Embryonic facial prominence (tissue), 1 donor: ENCODE measurements at regions not wholly inside any gene's neighbourhood (a gene's known extent, or its start where the extent isn't known, plus 50 kb on each side); places are given as distances from the start of the nearest gene placed in this dataset.

Experiments used
- DNase-seq: peaks from one replicate; pipeline ENCODE4 v3.0.0-alpha.2; 2016; ENCODE audit errors: extremely low spot score

- DNase-seq, result no peak
Observed at GRCh38 chr1:88133991-88134390, 550.1 kb upstream of the PKN2 start.

- no peak for DNase-seq
Observed at GRCh38 chr1:88134983-88135921, 548.8 kb upstream of the PKN2 start.

GRCh38 chr1:88139633-88140032, 544.4 kb upstream of the PKN2 start:
- DNase-seq, result no peak

GRCh38 chr1:88140325-88140724, 543.7 kb upstream of the PKN2 start:
- DNase-seq, result no peak

GRCh38 chr1:88141499-88142074, 542.5 kb upstream of the PKN2 start:
- DNase-seq, result no peak

GRCh38 chr1:88145752-88146151, 538.3 kb upstream of the PKN2 start:
- DNase-seq, result no peak

- no peak for DNase-seq
Observed at GRCh38 chr1:88149686-88150085, 534.4 kb upstream of the PKN2 start.

- no peak for DNase-seq
Observed at GRCh38 chr1:88150330-88150729, 533.7 kb upstream of the PKN2 start.

GRCh38 chr1:88163187-88163586, 520.9 kb upstream of the PKN2 start:
- DNase-seq, result no peak

- no peak for DNase-seq
Observed at GRCh38 chr1:88168126-88168525, 515.9 kb upstream of the PKN2 start.

GRCh38 chr1:88169139-88169538, 514.9 kb upstream of the PKN2 start:
- DNase-seq, result no peak

GRCh38 chr1:88169939-88170338, 514.1 kb upstream of the PKN2 start:
- DNase-seq, result no peak

GRCh38 chr1:88175120-88175630, 508.9 kb upstream of the PKN2 start:
- no peak for DNase-seq

- no peak for DNase-seq
Observed at GRCh38 chr1:88175631-88176226, 508.3 kb upstream of the PKN2 start.

- no peak for DNase-seq
Observed at GRCh38 chr1:88179943-88180342, 504.1 kb upstream of the PKN2 start.

- DNase-seq, result peak; percentile 58
Observed at GRCh38 chr1:88180449-88181108, 503.5 kb upstream of the PKN2 start.

- DNase-seq, result no peak
Observed at GRCh38 chr1:88186911-88187310, 497.2 kb upstream of the PKN2 start.

- no peak for DNase-seq
Observed at GRCh38 chr1:88188038-88188437, 496.0 kb upstream of the PKN2 start.

GRCh38 chr1:88189525-88189924, 494.5 kb upstream of the PKN2 start:
- no peak for DNase-seq

GRCh38 chr1:88191917-88192316, 492.2 kb upstream of the PKN2 start:
- no peak for DNase-seq

- DNase-seq, result no peak
Observed at GRCh38 chr1:88194542-88194941, 489.5 kb upstream of the PKN2 start.

GRCh38 chr1:88200545-88200944, 483.5 kb upstream of the PKN2 start:
- no peak for DNase-seq
